Right renal cortex interstitium (tissue), 3 donors: ENCODE measurements at regions not wholly inside any gene's neighbourhood (a gene's known extent, or its start where the extent isn't known, plus 50 kb on each side); places are given as distances from the start of the nearest gene placed in this dataset.

Experiments
- DNase-seq, 3 donors: peaks; one replicate each; pipeline ENCODE4 v3.0.0-alpha.2; 2013; ENCODE audit warnings: low read depth in 3 of 3, low spot score in 2 of 3

DNA sequence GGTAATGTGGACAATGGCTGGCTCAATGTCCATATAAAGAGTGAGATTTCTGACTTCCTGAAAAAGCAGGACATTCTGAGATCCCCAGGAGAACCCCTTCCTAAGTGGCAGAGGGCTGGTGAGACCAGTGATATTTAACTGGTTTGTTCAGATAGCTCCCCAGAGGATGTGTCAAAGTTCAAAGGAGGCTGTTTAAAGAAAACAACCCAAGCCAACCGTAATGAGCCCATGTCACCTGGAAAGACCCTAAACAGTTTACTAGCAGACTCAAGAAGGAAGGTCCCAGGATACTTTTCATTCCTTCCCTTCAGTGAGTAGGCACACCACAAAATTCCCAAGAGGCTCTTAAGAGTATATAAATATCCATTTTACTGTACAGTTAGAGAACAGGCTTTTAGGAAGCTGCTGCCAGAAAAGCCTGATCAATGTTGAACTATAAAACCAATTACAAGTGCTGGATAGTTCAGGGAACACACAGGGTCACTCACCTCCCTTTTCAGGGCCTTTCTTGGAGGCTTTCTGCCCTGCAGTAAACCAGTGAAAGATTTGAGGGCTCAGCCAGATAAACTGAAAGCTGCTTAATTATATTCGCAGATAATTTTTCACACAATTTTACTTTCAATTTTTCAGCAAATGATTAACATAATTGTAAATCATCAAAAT lies 293.5 kb downstream of the ASXL3 start:
- DNase-seq = no peak

DNA sequence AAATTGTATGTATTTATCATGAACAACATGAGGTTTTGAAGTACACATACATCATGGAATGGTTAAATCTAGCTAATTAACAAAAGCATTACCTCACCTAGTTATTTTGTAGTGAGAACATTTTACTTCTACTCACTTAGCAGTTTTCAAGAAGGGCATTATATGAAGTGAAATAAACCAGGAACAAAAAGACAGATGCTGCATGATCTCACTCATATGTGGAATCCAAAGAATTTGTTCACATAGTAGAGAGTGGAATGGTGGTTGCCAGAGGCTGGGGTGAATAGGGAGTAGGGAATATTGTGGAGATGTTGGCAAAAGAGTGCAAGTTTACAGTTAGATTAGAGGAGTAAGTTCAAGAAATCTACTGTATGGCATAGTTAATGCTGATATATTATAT lies 292.0 kb downstream of the ASXL3 start:
- DNase-seq = no peak

DNA sequence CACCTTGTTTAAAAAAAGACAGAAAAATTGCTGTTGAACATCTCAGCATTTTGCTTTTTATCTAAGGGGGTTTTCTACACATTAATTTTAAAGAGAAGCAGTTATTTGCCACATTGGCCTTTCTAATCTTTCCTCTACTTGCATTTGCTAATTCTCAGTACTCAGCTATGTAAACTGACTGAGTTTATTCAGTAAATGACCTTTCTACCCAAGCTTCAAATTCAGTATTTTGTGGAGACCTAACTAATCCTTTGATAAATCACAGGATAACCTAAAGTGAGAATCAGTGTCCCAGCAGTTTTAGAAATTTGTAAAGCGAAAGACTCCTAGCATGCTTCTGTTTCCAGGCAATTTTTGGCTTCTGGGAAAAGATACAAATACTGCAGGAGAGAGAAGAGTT lies 288.4 kb downstream of the ASXL3 start:
- no peak for DNase-seq

DNA sequence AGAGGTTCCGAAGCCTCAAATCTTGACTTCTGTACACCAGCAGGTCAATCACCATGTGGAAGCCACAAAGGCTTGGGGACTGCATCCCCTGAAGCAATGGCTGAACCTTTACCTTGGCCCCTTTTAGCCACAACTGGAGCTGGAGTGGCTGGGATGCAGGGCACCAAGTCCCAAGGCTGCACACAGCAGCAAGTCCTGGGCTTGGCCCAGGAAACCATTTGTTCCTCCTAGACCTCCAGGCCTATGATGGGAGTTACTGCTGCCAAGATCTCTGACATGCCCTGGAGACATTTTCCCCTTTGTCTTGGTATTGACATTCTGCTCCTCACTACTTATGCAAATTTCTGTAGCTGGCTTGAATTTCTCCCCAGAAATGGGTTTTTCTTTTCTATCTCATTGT lies 285.9 kb downstream of the ASXL3 start:
- no peak for DNase-seq

DNA sequence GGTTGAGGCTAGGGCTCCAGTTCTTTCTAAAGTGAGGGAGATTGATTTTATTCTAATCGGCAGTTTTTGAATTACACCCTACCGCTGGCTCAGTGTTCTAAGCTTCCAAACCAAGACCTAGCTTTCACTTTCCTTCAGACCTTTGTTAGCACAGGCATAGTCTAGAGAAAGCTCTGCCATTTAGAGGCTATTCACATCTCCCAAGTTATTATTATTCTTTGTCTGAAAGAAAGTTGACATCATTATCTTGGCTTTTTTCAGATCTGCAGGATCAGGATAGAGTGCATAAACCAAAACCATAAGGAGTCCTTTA lies 276.8 kb downstream of the ASXL3 start:
- DNase-seq = no peak

DNA sequence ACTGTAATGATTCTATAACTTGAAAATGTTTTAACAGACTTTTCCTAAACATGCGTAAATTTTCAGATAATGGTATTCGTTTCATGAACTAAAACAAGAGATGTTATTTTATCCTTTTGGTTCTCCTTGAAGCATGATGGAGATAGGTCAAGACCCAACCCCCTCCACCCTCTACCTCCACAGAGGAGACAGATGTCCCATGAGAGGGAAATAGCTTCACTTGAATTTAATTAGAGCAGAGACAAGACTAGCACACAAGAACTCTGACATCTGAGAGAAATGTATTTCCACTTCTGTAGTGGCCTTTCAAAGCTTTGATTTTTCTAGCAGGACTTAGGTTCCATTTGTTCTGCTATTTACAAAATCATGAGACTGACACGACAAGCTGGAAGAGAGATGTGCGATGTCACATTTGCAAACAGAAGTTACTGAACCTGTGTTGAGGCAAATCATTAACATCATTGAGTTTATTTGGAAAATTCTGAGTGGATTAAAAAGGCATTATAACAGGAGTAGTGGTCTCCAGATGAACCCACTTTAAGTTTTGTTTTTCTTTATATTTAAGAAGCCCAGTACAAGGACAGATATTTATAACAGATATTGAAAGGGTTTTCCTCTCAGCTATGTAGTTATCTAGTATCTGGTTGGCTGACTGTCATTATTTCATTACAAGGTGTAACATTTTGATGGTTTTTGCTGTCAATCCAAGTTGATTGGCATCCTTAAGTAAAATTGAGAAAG lies 276.2 kb downstream of the ASXL3 start:
- no peak for DNase-seq

DNA sequence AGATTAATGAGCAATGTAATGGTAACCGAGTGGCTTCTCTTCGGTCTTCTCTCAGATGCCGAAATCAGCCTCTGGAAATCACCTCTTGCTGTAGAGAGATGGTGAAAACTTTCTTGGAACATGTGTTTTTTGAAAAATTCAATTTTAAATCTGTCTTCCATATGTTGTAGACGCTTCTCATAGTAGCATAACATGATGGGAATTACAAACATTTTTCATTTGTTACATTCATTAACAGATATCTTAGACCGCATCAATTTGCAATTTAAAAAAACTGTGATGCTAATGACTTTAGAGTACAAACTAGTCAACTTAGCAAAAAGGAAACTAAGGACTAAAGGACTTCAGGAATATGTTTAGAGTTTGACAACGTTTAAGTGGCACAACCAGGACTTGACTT lies 275.2 kb downstream of the ASXL3 start:
- DNase-seq = no peak

DNA sequence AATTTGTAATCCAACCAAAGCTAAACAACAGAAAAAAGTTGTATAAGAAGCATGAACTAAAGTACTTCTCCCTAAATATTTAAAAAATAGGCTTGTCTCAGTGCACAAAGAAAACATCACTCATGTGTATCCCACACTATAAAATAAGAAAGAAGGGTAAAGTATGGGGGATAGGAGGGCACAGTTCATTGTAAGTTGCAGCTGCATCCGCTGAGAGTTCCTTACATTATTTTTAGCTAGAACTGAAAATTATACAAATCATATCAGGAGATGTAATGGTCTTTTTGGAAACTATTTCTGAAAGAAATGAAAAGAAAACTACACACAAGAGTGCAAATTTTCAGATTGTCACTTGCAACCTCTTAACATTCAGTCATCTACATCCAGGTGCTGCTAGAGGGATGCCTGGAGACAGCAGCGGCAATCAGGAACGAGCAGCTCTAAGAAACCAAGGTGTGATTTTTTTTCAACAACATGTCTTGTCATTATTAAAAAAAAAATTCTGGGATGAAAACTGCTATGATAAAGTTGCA lies 273.6 kb downstream of the ASXL3 start:
- DNase-seq = no peak

DNA sequence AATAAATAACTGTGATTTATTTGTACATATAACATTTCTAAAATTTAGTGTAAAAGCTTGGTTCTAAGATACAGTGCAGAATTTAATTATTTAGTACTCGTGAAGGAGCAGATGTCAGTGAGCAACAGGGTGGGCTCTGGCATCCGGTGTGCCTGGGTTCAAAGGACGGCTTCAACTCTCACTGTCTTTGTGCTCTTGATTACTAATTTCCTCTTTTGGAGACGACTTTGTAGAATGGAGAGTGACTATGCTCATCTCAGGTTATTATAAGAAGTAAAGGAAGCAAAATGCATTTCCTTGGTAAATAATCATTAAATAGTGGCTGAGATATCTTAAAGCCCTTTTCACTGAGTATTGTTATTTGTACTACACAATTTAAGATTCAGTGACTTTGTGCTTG lies 271.7 kb downstream of the ASXL3 start:
- DNase-seq = no peak

DNA sequence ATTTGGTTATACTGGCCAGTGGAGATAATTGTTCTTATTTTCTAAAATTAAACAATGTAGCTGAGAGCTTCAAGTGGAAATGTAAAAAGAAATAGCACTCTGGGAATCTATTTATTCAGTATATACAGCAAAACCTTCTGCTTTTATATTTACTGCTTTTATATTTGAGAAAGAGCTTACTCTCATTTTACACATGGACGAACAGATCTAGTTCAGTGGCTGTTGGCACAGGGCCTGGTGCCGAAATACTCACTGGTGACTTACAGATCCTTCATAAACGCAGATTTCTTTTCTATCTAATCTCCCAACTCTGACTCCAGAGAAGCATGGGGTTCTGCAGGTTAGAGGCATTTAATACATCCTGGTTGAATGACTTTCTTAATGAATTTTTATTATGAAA lies 266.2 kb downstream of the ASXL3 start:
- no peak for DNase-seq

DNA sequence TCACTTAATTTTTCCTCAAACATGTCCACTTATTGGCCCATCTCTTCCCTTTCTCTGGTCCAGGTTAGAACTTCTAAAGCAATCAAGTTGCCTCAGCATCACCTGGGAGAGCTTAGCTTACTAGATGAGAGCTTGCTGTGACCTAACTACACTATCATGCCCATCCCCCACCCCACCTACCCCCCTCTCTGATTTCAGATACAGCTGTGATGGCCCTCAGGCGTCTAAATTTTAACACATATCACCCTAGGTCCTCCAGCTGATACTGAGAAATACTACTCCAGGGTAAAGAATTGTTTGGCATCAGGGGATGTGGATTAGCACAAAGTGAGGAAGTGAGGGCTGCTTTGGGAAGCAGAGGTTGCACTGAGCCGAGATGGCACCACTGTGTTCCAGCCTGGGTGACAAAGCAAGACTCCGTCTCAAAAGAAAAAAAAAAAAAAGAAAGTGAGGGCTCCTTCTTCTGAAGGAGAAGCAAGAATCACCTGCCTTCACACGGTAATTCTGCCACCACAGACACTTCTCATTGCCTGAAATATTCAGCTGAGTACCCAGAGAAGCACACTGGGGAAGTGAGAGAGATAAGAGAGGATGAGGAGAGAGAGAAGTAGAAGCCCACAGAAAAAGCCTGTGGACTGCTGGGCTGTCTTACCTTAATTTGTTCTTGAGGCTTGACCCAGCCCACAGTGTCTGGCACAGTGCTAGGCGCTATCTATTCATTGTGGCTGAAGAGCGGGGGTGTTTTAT lies 263.4 kb downstream of the ASXL3 start:
- no peak for DNase-seq

DNA sequence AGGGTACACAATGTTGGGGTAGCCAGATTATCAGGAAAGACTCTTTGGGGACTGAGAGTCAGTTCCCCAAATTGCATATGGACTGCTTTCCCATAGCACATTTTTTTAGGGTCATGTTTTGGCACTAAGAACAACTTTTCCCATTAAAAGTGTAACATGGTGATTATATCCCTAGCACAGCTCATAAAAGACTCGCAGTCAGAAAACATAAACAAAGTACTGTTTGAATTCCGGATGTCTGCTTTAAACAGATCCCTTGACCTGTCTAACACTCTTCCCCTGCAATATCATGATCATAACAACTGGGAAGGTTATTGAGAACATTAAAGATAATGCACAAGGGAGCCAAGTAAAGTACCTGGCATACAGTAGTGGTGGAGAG lies 262.2 kb downstream of the ASXL3 start:
- DNase-seq = no peak

DNA sequence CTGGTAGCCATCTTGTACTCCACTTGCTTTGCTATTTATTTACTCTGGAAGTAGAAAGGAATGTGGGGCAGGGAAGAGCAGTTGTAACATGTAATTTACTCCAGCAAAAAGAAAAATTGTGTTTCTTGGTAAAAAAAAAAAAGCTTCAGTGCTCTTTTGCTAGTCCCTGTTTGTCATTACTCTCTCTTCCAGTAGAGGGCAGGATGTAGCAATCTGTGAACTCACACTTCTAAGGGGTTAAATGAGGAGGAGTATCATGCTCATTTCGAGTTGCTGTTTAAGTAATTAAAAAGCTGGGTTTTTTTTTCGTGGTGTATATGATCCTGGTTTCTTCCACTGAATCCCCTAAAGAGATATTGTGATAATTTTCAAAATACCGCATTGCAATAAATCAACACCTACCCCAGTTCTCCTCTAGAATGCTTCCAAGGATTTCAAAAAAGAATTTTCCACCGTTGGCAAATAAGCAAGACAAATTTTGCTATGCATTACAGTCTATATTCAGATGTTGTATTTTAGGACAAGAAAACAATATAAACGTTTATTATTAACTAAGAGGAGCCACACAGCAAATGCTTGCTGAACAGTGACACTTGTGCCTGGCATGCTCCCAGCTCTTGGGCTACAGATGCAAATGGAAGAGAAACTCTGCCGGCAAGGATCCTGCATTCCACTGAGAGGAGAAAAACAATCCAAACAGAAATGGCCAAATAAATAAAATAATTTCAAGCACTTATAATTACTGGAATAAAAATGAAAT lies 261.6 kb downstream of the ASXL3 start:
- DNase-seq = peak; percentile 33 to 60 (median 56)

DNA sequence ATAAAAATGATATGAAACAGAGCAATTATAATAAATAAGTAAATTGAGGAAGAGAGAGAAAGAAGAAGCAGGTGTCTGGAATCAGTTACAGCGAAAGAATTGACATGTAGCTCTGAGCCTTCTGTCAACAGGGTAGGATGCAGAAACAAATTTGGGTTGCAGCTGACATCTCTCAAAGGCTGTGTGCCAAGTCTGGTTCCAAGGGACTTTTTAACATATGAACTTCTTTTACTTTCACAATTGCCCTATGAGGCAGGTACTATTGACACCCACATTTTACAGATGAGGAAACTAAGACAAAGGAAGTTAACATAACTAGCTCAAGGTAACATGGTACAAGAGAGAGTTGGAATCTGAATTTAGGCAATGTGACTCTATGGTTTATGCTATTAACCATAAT lies 260.0 kb downstream of the ASXL3 start:
- DNase-seq = no peak

DNA sequence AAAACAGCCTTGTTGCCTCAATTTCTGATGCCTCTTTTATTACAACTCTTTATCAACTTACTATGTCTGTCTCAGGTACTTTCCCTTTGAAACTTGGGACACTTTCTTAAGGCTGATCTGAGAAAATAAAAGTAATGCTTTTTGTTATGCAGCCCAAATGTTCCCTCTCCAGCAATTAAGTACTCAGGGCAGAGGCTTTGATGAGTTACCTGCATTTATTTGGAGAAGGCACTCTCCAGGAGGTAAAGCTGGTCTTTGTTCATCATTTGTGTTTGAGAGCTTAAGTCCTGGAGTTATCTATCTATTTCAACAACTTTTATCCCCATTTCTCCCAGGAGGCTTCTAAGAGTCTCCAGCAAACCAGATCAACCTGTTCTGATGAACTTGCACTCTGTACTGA lies 259.2 kb downstream of the ASXL3 start:
- DNase-seq = no peak

DNA sequence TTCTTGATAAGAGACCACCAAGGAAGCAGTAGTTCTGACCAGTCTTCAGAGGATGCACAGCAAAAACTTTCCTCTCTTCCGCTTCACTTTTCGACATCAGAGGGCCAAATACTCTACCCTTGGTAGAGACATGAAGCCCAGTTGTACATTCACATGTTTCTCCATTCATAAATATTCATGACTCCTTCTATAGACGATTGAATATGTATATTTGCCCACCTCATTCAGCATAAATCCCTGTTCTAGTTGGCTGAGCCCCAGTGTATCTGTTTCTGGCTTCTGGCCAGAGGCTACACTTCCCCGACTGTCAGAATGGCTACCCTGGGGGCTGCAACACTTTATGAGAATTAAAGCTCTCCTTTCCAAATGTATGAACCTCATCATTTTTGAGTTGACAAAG lies 258.5 kb downstream of the ASXL3 start:
- DNase-seq = no peak

DNA sequence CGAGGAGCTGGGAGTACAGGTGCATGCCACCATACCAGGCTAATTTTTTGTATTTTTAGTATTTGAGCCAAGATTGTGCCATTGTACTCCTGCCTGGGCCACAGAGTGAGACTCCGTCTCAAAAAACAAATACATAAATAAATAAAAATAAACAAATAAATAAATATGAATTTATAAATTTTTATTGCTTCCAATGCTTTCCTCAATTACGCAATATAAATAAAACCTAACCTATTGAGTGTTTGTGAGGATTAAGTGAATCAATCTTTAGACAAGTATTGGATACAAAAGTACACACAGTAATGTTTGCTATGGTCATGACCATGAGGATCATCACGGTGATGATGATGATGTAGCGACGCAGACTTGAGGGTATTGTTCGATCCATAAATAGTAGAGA lies 257.4 kb downstream of the ASXL3 start:
- DNase-seq = no peak

DNA sequence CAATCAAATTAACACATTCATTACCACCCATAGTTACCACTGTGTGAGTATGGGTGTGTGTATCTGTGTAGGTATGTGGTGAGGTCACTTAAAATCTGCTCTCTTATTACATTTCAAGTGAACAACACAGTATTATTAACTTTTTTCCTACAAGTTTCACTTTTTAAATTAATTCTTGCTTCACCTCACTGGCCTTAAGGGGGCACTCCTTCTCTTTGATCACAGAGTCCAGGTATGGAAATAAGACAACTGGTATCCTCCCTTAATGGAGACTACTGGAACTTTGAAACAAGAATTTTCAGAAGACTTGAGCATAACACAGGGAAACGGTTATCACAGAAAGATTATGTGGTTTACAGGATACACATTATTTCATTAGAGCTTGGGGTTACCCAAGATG lies 255.8 kb downstream of the ASXL3 start:
- DNase-seq = no peak

DNA sequence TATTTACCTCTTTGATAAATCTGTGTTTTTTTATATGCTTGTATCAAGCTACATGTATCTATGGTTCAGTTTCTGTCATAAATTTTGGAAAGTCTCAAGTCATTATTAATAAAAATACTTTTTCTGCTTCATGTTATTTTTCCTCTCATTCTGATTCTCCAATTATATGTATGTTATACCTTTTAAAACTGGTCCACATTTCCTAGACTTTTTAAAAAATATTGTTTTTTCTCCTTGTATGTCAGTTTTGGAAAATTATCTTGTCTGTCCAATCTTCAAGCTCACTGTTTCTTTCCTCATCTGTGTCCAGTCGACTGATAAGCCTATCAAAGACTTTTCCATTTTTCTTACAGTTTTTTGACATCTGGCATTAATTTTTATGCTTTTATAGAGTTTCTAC lies 253.4 kb downstream of the ASXL3 start:
- DNase-seq = no peak

DNA sequence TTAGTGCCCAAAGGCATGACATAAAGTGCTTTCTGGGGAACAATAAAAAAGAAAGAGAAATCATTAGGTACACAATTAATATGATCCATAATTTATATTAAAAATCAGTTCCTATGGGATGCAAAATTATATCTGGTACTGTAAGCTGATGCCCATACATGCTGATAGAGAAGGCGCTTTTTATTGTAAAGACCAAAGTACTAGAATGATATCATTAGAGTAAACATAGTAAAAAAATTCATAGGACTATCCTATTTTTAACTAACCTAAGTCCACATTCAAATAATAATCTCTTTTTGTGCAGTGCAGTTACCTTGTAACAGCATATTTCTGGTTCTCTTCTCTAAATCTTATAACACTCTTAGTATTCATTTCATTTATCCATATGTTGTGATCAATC lies 252.2 kb downstream of the ASXL3 start:
- no peak for DNase-seq

DNA sequence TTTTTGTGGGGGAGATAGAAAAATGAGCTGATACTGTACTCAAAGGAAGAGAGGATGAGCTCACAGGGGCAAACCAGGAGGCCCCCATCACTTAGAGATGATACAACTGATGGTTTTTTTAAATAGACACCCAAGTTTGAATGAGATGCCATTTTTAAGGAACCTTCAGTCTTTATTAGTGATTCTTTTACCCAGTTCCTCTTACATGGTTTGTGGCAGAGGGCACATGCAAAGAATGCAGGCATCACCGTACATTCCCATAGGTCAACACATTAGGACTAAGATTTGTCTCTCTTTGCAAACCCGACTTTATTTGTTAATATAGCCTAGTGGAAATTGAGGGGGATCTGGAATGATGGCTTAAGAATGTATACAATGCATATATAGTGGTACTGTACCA lies 250.9 kb downstream of the ASXL3 start:
- DNase-seq = no peak
